Thoracic aorta (tissue), 2 donors: ENCODE measurements at regions not wholly inside any gene's neighbourhood (a gene's known extent, or its start where the extent isn't known, plus 50 kb on each side); places are given as distances from the start of the nearest gene placed in this dataset.

Source experiments
- ATAC-seq: fragments of 150-250 bp; one replicate; pipeline ENCODE4 v1.8.0; 2017; ENCODE audit warnings: low read depth; ENCODE audit not compliant: insufficient number of reproducible peaks, low FRiP score
- DNase-seq: peaks from one replicate; pipeline ENCODE4 v3.0.0-alpha.2; 2020; ENCODE audit warnings: low spot score
- H3K27ac ChIP-seq, 2 donors: fragments of 200-600 bp; sonication (generic); 1 replicate in 1 of 2; 2 replicates in 1 of 2; pipeline ENCODE4 v1.5.1; 2016; ENCODE audit warnings: mild to moderate bottlenecking in 2 of 2, moderate library complexity in 2 of 2
- H3K27me3 ChIP-seq: fragments of 200-600 bp; sonication (generic); replicated peaks from 2 replicates; pipeline ENCODE4 v1.6.0; 2016; ENCODE audit warnings: mild to moderate bottlenecking; ENCODE audit not compliant: insufficient read depth
- H3K36me3 ChIP-seq: fragments of 200-600 bp; sonication (generic); one replicate; pipeline ENCODE4 v1.5.1; 2016
- H3K4me1 ChIP-seq, 2 donors: fragments of 200-600 bp; sonication (generic); 1 replicate in 1 of 2; 2 replicates in 1 of 2; pipeline versions ENCODE4 v1.5.1 to v1.6.0; 2016; ENCODE audit warnings: low read depth in 2 of 2, mild to moderate bottlenecking in 1 of 2; ENCODE audit not compliant: control insufficient read depth in 1 of 2
- H3K4me3 ChIP-seq: fragments of 200-600 bp; sonication (generic); 2 replicates; pipeline ENCODE4 v1.5.1; 2016; ENCODE audit warnings: mild to moderate bottlenecking
- H3K9me3 ChIP-seq: fragments of 200-600 bp; sonication (generic); 2 replicates; pipeline ENCODE4 v1.5.1; 2016
- CTCF ChIP-seq: fragments of 200-600 bp; sonication (generic); IDR thresholded peaks from one replicate; pipeline ENCODE4 v1.5.1; 2019; ENCODE audit warnings: antibody characterized with exemption

GRCh38 chr21:35940074-35940927, 120.0 kb downstream of the SETD4 start:
- Histone ChIP-seq H3K27ac (no peak overlapping the region), H3K9me3 (no peaks in the 10 kb centered on the region), H3K4me3 (no peak overlapping the region), H3K36me3 (no peaks in the 10 kb centered on the region), H3K4me1 (no peaks in the 10 kb centered on the region), H3K27me3 (no peaks in the 10 kb centered on the region)
- TF ChIP-seq CTCF = peak; percentile 62
- no peak for DNase-seq
- no peak for ATAC-seq

GRCh38 chr21:35938446-35938845, 121.9 kb downstream of the SETD4 start:
- Histone ChIP-seq H3K27me3 (no peaks in the 10 kb centered on the region), H3K27ac (no peak overlapping the region), H3K9me3 (no peaks in the 10 kb centered on the region), H3K4me1 (peaks cover 0 to 2% of the 10 kb centered on the region in 2 donors), H3K36me3 (no peaks in the 10 kb centered on the region), H3K4me3 (no peak overlapping the region)
- no peak for TF ChIP-seq CTCF
- ATAC-seq = no peak
- DNase-seq = no peak

GRCh38 chr21:35933466-35933865, 126.9 kb downstream of the SETD4 start:
- DNase-seq = peak; percentile 31
- H3K27ac ChIP-seq = peak overlapping the region in 1 of 2 donors; percentile 49

GRCh38 chr21:35932232-35932911, 128.0 kb downstream of the SETD4 start:
- DNase-seq = no peak
- no peak for TF ChIP-seq CTCF

More at GRCh38 chr21:35933466-35933865, 126.9 kb downstream of the SETD4 start:
- peaks cover 0 to 7% of the 10 kb centered on the region in 2 donors for H3K4me1 ChIP-seq
- no peaks in the 10 kb centered on the region for H3K9me3 ChIP-seq
- TF ChIP-seq CTCF = no peak
- peak; percentile 48 for ATAC-seq
- no peaks in the 10 kb centered on the region for H3K27me3 ChIP-seq
- H3K4me3 ChIP-seq = no peak overlapping the region
- H3K36me3 ChIP-seq = no peaks in the 10 kb centered on the region

GRCh38 chr21:35929901-35930300, 130.4 kb downstream of the SETD4 start:
- Histone ChIP-seq H3K4me1 (peaks cover 0 to 7% of the 10 kb centered on the region in 2 donors), H3K27me3 (no peaks in the 10 kb centered on the region), H3K9me3 (no peaks in the 10 kb centered on the region), H3K36me3 (no peaks in the 10 kb centered on the region), H3K4me3 (no peak overlapping the region), H3K27ac (peak overlapping the region in 1 of 2 donors; percentile 7)
- no peak for DNase-seq
- no peak for ATAC-seq
- TF ChIP-seq CTCF = no peak

More at GRCh38 chr21:35932232-35932911, 128.0 kb downstream of the SETD4 start:
- Histone ChIP-seq H3K27me3 (no peaks in the 10 kb centered on the region), H3K9me3 (no peaks in the 10 kb centered on the region), H3K27ac (peak overlapping the region in 1 of 2 donors; percentile 49), H3K4me3 (no peak overlapping the region), H3K36me3 (no peaks in the 10 kb centered on the region), H3K4me1 (peaks cover 0 to 7% of the 10 kb centered on the region in 2 donors)
- ATAC-seq = peak; percentile 38
